ENCODE measurements at regions not wholly inside any gene's neighbourhood (a gene's known extent, or its start where the extent isn't known, plus 50 kb on each side); places are given as distances from the start of the nearest gene placed in this dataset.

- Histone ChIP-seq H3K36me3 (replicated peaks; ENCODE audit: low read depth, low read length) (no peaks in the 10 kb centered on the region), H3K27me3 (ENCODE audit: low read depth, low read length) (no peaks in the 10 kb centered on the region), H3K4me1 (ENCODE audit: low read length) (no peaks in the 10 kb centered on the region), H3K4me2 (ENCODE audit: low read length) (no peak overlapping the region), H3K79me2 (ENCODE audit: low read length) (no peaks in the 10 kb centered on the region), H3K27ac (ENCODE audit: low read length) (no peak overlapping the region), H3K4me3 (ENCODE audit: low read length) (no peak overlapping the region), H2AFZ (ENCODE audit: low read depth, low read length) (no peak overlapping the region), H3K9me3 (ENCODE audit: insufficient read depth, low read length) (no peaks in the 10 kb centered on the region), H4K20me1 (ENCODE audit: insufficient read depth, low read length) (no peaks in the 10 kb centered on the region), H3K9ac (ENCODE audit: low read length) (no peak overlapping the region)
- no peak for TF ChIP-seq CTCF (IDR thresholded peaks at IDR 0.05; ENCODE audit: low read depth, low read length)
- no peak for TF ChIP-seq EZH2phosphoT487 (IDR thresholded peaks at IDR 0.05; ENCODE audit: low read depth)
These were observed 141.8 kb upstream of the CSF3R start for GRCh38 chr1:36624466-36624865.

- Histone ChIP-seq H3K79me2 (ENCODE audit: low read length) (no peaks in the 10 kb centered on the region), H3K4me2 (ENCODE audit: low read length) (no peak overlapping the region), H3K27me3 (ENCODE audit: low read depth, low read length) (no peaks in the 10 kb centered on the region), H3K4me1 (ENCODE audit: low read length) (no peaks in the 10 kb centered on the region), H3K4me3 (ENCODE audit: low read length) (no peak overlapping the region), H2AFZ (ENCODE audit: low read depth, low read length) (no peak overlapping the region), H3K27ac (ENCODE audit: low read length) (no peak overlapping the region), H3K9ac (ENCODE audit: low read length) (no peak overlapping the region), H4K20me1 (ENCODE audit: insufficient read depth, low read length) (no peaks in the 10 kb centered on the region), H3K9me3 (ENCODE audit: insufficient read depth, low read length) (no peaks in the 10 kb centered on the region), H3K36me3 (replicated peaks; ENCODE audit: low read depth, low read length) (no peaks in the 10 kb centered on the region)
- TF ChIP-seq CTCF (IDR thresholded peaks at IDR 0.05; ENCODE audit: low read depth, low read length), result no peak
These were observed 140.3 kb upstream of the CSF3R start for GRCh38 chr1:36622741-36623648.

GRCh38 chr1:36621531-36621930 lies 138.8 kb upstream of the CSF3R start:
- Histone ChIP-seq H3K4me3 (ENCODE audit: low read length) (no peak overlapping the region), H3K4me2 (ENCODE audit: low read length) (no peak overlapping the region), H4K20me1 (ENCODE audit: insufficient read depth, low read length) (no peaks in the 10 kb centered on the region), H3K27ac (ENCODE audit: low read length) (no peak overlapping the region), H3K36me3 (replicated peaks; ENCODE audit: low read depth, low read length) (no peaks in the 10 kb centered on the region), H3K4me1 (ENCODE audit: low read length) (no peaks in the 10 kb centered on the region), H3K9me3 (ENCODE audit: insufficient read depth, low read length) (no peaks in the 10 kb centered on the region), H2AFZ (ENCODE audit: low read depth, low read length) (no peak overlapping the region), H3K9ac (ENCODE audit: low read length) (no peak overlapping the region), H3K27me3 (ENCODE audit: low read depth, low read length) (no peaks in the 10 kb centered on the region), H3K79me2 (ENCODE audit: low read length) (no peaks in the 10 kb centered on the region)
- TF ChIP-seq EZH2phosphoT487 (IDR thresholded peaks at IDR 0.05; ENCODE audit: low read depth), result no peak
- TF ChIP-seq CTCF (IDR thresholded peaks at IDR 0.05; ENCODE audit: low read depth, low read length), result no peak

GRCh38 chr1:36620142-36620541 lies 137.4 kb upstream of the CSF3R start:
- H3K36me3 ChIP-seq (replicated peaks; ENCODE audit: low read depth, low read length), result no peaks in the 10 kb centered on the region
- H3K79me2 ChIP-seq (ENCODE audit: low read length), result no peaks in the 10 kb centered on the region
- no peaks in the 10 kb centered on the region for H4K20me1 ChIP-seq (ENCODE audit: insufficient read depth, low read length)
- no peak for TF ChIP-seq CTCF (IDR thresholded peaks at IDR 0.05; ENCODE audit: low read depth, low read length)
- TF ChIP-seq EZH2phosphoT487 (IDR thresholded peaks at IDR 0.05; ENCODE audit: low read depth), result no peak
- H3K4me2 ChIP-seq (ENCODE audit: low read length), result no peak overlapping the region
- H3K4me1 ChIP-seq (ENCODE audit: low read length), result no peaks in the 10 kb centered on the region
- no peak overlapping the region for H3K9ac ChIP-seq (ENCODE audit: low read length)
- no peaks in the 10 kb centered on the region for H3K9me3 ChIP-seq (ENCODE audit: insufficient read depth, low read length)
- H3K27me3 ChIP-seq (ENCODE audit: low read depth, low read length), result no peaks in the 10 kb centered on the region
- no peak overlapping the region for H3K4me3 ChIP-seq (ENCODE audit: low read length)
- H2AFZ ChIP-seq (ENCODE audit: low read depth, low read length), result no peak overlapping the region
- no peak overlapping the region for H3K27ac ChIP-seq (ENCODE audit: low read length)
